IMR-90 (cell line): ENCODE measurements at regions not wholly inside any gene's neighbourhood (a gene's known extent, or its start where the extent isn't known, plus 50 kb on each side); places are given as distances from the start of the nearest gene placed in this dataset.

Experiments
- BHLHE40 ChIP-seq: fragments of 150-350 bp; IDR thresholded peaks from 2 replicates; pipeline ENCODE4 v1.6.1; 2016; ENCODE audit warnings: mild to moderate bottlenecking, low read depth, low read length
- CEBPB ChIP-seq: IDR thresholded peaks from 2 replicates; pipeline ENCODE4 v1.6.1; 2012; ENCODE audit warnings: low read depth, low read length, improper control_type of control experiment
- CHD1 ChIP-seq: IDR thresholded peaks from 2 replicates; pipeline ENCODE4 v1.6.1; 2012; ENCODE audit warnings: low read depth, low read length, improper control_type of control experiment
- MXI1 ChIP-seq: IDR thresholded peaks from 2 replicates; pipeline ENCODE4 v1.6.1; 2012; ENCODE audit warnings: low read depth, mild to moderate bottlenecking, low read length, moderate library complexity, borderline replicate concordance
- POLR2A ChIP-seq: IDR thresholded peaks from 2 replicates; pipeline ENCODE4 v1.6.1; 2012; ENCODE audit warnings: mild to moderate bottlenecking, low read depth, low read length
- RAD21 ChIP-seq: IDR thresholded peaks from 2 replicates; pipeline ENCODE4 v1.6.1; 2012; ENCODE audit warnings: low read length, improper control_type of control experiment
- RCOR1 ChIP-seq: IDR thresholded peaks from 2 replicates; pipeline ENCODE4 v1.6.1; 2012; ENCODE audit warnings: mild to moderate bottlenecking, low read length, improper control_type of control experiment; ENCODE audit not compliant: insufficient replicate concordance
- RFX5 ChIP-seq: IDR thresholded peaks from 2 replicates; pipeline ENCODE4 v1.8.0; 2012; ENCODE audit warnings: low read depth, mild to moderate bottlenecking, low read length, moderate library complexity
- SMC3 ChIP-seq: fragments of 150-350 bp; IDR thresholded peaks from 2 replicates; pipeline ENCODE4 v1.6.1; 2016; ENCODE audit warnings: low read depth, mild to moderate bottlenecking, antibody characterized with exemption, low read length, moderate library complexity
- TF ChIP-seq, protein P1 (sequence below): conservative IDR thresholded peaks from 2 replicates; pipeline ENCODE4 v1.5.1; 2012; ENCODE audit warnings: mild to moderate bottlenecking, low read depth, low read length, improper control_type of control experiment
- TF ChIP-seq, protein P2 (sequence below): fragments of 150-350 bp; IDR thresholded peaks from 2 replicates; pipeline ENCODE4 v1.6.1; 2017; ENCODE audit warnings: mild to moderate bottlenecking, antibody characterized with exemption, low read length, low read depth
- TF ChIP-seq, protein P3 (sequence below): fragments of 150-350 bp; IDR thresholded peaks from 2 replicates; pipeline ENCODE4 v1.6.1; 2016; ENCODE audit warnings: low read depth, mild to moderate bottlenecking, low read length, moderate library complexity, borderline replicate concordance

DNA sequence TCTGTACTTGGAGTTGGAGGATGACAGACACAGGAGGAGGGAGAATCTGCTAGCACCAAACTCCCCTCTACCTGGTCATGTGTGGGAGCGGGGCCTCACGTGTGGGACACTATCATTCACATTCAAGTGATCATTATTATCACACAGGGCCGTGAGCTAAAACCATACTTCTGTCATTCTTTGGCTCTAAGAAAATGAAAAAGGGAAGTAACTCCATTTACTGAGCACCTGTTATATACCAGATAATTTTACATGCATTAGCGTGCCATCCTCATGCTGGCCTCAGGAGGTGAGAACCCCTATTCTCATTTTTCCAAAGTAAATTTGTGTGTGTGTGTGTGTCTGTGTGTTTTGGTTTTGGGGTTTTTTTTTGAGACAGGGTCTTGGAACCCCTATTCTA is 150.1 kb downstream of the GLI2 start:
- TF ChIP-seq POLR2A (no peak), CHD1 (no peak), RAD21 (no peak), MXI1 (no peak), CEBPB (no peak), RCOR1 (no peak), RFX5 (no peak), SMC3 (no peak), BHLHE40 (no peak)
- TF ChIP-seq, protein P1, sequence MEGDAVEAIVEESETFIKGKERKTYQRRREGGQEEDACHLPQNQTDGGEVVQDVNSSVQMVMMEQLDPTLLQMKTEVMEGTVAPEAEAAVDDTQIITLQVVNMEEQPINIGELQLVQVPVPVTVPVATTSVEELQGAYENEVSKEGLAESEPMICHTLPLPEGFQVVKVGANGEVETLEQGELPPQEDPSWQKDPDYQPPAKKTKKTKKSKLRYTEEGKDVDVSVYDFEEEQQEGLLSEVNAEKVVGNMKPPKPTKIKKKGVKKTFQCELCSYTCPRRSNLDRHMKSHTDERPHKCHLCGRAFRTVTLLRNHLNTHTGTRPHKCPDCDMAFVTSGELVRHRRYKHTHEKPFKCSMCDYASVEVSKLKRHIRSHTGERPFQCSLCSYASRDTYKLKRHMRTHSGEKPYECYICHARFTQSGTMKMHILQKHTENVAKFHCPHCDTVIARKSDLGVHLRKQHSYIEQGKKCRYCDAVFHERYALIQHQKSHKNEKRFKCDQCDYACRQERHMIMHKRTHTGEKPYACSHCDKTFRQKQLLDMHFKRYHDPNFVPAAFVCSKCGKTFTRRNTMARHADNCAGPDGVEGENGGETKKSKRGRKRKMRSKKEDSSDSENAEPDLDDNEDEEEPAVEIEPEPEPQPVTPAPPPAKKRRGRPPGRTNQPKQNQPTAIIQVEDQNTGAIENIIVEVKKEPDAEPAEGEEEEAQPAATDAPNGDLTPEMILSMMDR, result no peak
- TF ChIP-seq, protein P2, sequence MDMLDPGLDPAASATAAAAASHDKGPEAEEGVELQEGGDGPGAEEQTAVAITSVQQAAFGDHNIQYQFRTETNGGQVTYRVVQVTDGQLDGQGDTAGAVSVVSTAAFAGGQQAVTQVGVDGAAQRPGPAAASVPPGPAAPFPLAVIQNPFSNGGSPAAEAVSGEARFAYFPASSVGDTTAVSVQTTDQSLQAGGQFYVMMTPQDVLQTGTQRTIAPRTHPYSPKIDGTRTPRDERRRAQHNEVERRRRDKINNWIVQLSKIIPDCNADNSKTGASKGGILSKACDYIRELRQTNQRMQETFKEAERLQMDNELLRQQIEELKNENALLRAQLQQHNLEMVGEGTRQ, result no peak
- TF ChIP-seq, protein P3, sequence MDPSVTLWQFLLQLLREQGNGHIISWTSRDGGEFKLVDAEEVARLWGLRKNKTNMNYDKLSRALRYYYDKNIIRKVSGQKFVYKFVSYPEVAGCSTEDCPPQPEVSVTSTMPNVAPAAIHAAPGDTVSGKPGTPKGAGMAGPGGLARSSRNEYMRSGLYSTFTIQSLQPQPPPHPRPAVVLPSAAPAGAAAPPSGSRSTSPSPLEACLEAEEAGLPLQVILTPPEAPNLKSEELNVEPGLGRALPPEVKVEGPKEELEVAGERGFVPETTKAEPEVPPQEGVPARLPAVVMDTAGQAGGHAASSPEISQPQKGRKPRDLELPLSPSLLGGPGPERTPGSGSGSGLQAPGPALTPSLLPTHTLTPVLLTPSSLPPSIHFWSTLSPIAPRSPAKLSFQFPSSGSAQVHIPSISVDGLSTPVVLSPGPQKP, result no peak
